Uterus (tissue), 2 donors: ENCODE measurements at regions not wholly inside any gene's neighbourhood (a gene's known extent, or its start where the extent isn't known, plus 50 kb on each side); places are given as distances from the start of the nearest gene placed in this dataset.

Experiments used
- POLR2A ChIP-seq, 2 donors: fragments of 450-650 bp; IDR thresholded peaks; one replicate each; pipeline ENCODE4 v1.6.1; 2016; ENCODE audit warnings: antibody characterized with exemption in 2 of 2, mild to moderate bottlenecking in 1 of 2, moderate library complexity in 1 of 2
- TF ChIP-seq, protein P1 (sequence below), 4 experiments: fragments of 200-600 bp in 2 of 4; fragments of 450-650 bp in 2 of 4; sonication (generic) in 2 of 4; IDR thresholded peaks; one replicate each; pipeline ENCODE4 v1.5.1; 2016 to 2019; ENCODE audit warnings: antibody characterized with exemption in 4 of 4, mild to moderate bottlenecking in 2 of 4, moderate library complexity in 1 of 4

GRCh38 chr3:64916937-64917336, 229.1 kb upstream of the ADAMTS9 start:
- no peak for TF ChIP-seq POLR2A (IDR thresholded peaks at IDR 0.05)
- TF ChIP-seq, protein P1, sequence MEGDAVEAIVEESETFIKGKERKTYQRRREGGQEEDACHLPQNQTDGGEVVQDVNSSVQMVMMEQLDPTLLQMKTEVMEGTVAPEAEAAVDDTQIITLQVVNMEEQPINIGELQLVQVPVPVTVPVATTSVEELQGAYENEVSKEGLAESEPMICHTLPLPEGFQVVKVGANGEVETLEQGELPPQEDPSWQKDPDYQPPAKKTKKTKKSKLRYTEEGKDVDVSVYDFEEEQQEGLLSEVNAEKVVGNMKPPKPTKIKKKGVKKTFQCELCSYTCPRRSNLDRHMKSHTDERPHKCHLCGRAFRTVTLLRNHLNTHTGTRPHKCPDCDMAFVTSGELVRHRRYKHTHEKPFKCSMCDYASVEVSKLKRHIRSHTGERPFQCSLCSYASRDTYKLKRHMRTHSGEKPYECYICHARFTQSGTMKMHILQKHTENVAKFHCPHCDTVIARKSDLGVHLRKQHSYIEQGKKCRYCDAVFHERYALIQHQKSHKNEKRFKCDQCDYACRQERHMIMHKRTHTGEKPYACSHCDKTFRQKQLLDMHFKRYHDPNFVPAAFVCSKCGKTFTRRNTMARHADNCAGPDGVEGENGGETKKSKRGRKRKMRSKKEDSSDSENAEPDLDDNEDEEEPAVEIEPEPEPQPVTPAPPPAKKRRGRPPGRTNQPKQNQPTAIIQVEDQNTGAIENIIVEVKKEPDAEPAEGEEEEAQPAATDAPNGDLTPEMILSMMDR (IDR thresholded peaks at IDR 0.05), result no peak
